Keratinocyte (primary cell): ENCODE measurements at regions not wholly inside any gene's neighbourhood (a gene's known extent, or its start where the extent isn't known, plus 50 kb on each side); places are given as distances from the start of the nearest gene placed in this dataset.

Experiments
- DNase-seq: peaks from one replicate; pipeline ENCODE4 v3.0.0-alpha.2; 2011; ENCODE audit warnings: low read depth, missing footprints, low spot score
- FAIRE-seq: peaks from 2 replicates; lab custom pipeline; 2011; peaks lifted over from hg19 to GRCh38; lab: Jason Lieb, UNC
- H2AFZ ChIP-seq: 2 replicates; pipeline ENCODE4 v1.6.0; 2012; ENCODE audit warnings: low read length, control low read depth, inconsistent platforms; ENCODE audit not compliant: control insufficient read depth
- H3K27ac ChIP-seq: 2 replicates; pipeline ENCODE4 v1.5.1; 2011; ENCODE audit warnings: low read length; ENCODE audit not compliant: control insufficient read depth, insufficient read depth
- H3K27me3 ChIP-seq: 3 replicates; pipeline ENCODE4 v1.6.0; 2011; ENCODE audit warnings: low read length; ENCODE audit not compliant: control insufficient read depth, insufficient read depth; ENCODE audit errors: extremely low read depth
- H3K36me3 ChIP-seq, 2 experiments: 2 replicates in 1 of 2; 3 replicates in 1 of 2; pipeline ENCODE4 v1.5.1; 2011; ENCODE audit warnings: low read length in 2 of 2, mild to moderate bottlenecking in 1 of 2; ENCODE audit not compliant: control insufficient read depth in 2 of 2, insufficient read depth in 2 of 2; ENCODE audit errors: extremely low read depth in 1 of 2
- H3K4me1 ChIP-seq: 3 replicates; pipeline ENCODE4 v1.5.1; 2011; ENCODE audit warnings: low read length; ENCODE audit not compliant: control insufficient read depth, insufficient read depth; ENCODE audit errors: extremely low read depth
- H3K4me2 ChIP-seq: 3 replicates; pipeline ENCODE4 v1.6.0; 2011; ENCODE audit warnings: low read depth, low read length; ENCODE audit not compliant: control insufficient read depth, insufficient read depth; ENCODE audit errors: extremely low read depth
- H3K4me3 ChIP-seq, 3 experiments: fragments of 200-600 bp in 1 of 3; sonication (generic) in 1 of 3; 2 replicates in 2 of 3; 3 replicates in 1 of 3; pipeline ENCODE4 v1.5.1; 2011 to 2016; ENCODE audit warnings: low read length in 3 of 3, mild to moderate bottlenecking in 3 of 3, control low read depth in 2 of 3, inconsistent platforms in 1 of 3, low read depth in 1 of 3, mixed read lengths in 1 of 3, mixed run types in 1 of 3, moderate library complexity in 1 of 3; ENCODE audit not compliant: control insufficient read depth in 2 of 3, insufficient read depth in 2 of 3; ENCODE audit errors: extremely low read depth in 1 of 3
- H3K79me2 ChIP-seq: 2 replicates; pipeline ENCODE4 v1.6.0; 2012; ENCODE audit warnings: low read length; ENCODE audit not compliant: control insufficient read depth, insufficient read depth
- H3K9ac ChIP-seq: 3 replicates; pipeline ENCODE4 v1.6.0; 2011; ENCODE audit warnings: low read length; ENCODE audit not compliant: control insufficient read depth, insufficient read depth; ENCODE audit errors: extremely low read depth
- H3K9me1 ChIP-seq: 3 replicates; pipeline ENCODE4 v1.6.0; 2011; ENCODE audit warnings: low read length; ENCODE audit not compliant: control insufficient read depth, insufficient read depth; ENCODE audit errors: extremely low read depth
- H3K9me3 ChIP-seq: 2 replicates; pipeline ENCODE4 v1.5.1; 2012; ENCODE audit warnings: low read depth, low read length; ENCODE audit not compliant: control insufficient read depth
- H4K20me1 ChIP-seq: 3 replicates; pipeline ENCODE4 v1.6.0; 2011; ENCODE audit warnings: low read length; ENCODE audit not compliant: control insufficient read depth, insufficient read depth; ENCODE audit errors: extremely low read depth
- CTCF ChIP-seq, 3 experiments: IDR thresholded peaks in 1 of 3; conservative IDR thresholded peaks in 1 of 3; optimal IDR thresholded peaks in 1 of 3; 2 replicates in 2 of 3; 3 replicates in 1 of 3; pipeline versions ENCODE3 to v1.5.1; 2011; ENCODE audit warnings: low read length in 3 of 3, mild to moderate bottlenecking in 3 of 3, moderate library complexity in 2 of 3, control low read depth in 1 of 3, inconsistent platforms in 1 of 3; ENCODE audit not compliant: insufficient read depth in 2 of 3; ENCODE audit errors: extremely low read depth in 1 of 3
- EZH2 ChIP-seq: IDR thresholded peaks from one replicate; pipeline ENCODE4 v1.6.1; 2012; ENCODE audit warnings: inconsistent platforms, mild to moderate bottlenecking, low read length, moderate library complexity
- dilution Hi-C: fragments of 300-500 bp; cut with MboI; formaldehyde crosslinking; loops from one replicate; pipeline ENCODE4 v1.7.0; 2020; ENCODE audit warnings: low sequenced_read_pairs; ENCODE audit not compliant: extremely low pct_ligation_motif_present

DNA sequence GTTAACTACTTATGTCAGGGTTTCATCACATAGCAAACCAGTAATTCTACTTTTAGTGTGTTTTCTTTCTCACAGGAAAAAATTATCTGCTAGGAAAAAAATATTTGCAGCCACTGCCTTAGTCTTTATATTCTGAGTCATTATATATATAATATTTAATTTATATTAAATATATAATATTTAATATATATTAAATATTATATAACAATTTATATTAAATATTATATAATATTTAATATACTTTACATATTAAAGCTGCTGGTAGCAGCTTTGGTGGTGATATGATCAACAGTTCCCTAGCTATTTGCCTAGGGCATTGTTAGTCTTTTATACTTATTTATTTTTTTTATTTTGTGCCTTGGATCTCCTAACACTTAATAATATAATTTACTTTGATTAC, 381.6 kb downstream of the STIM2 start:
- no peaks in the 10 kb centered on the region for H3K27me3 ChIP-seq
- no peak overlapping the region for H3K4me2 ChIP-seq

GRCh38 chr4:27245216-27245615, 384.6 kb downstream of the STIM2 start:
- no peak overlapping the region for H3K4me3 ChIP-seq
- no peaks in the 10 kb centered on the region for H3K4me1 ChIP-seq
- no peaks in the 10 kb centered on the region for H3K36me3 ChIP-seq
- no peaks in the 10 kb centered on the region for H3K9me1 ChIP-seq
- dilution Hi-C loops = no loop called here
- no peaks in the 10 kb centered on the region for H3K79me2 ChIP-seq
- TF ChIP-seq CTCF (optimal IDR thresholded peaks at IDR 0.05 in 1 of 3, IDR thresholded peaks at IDR 0.05 in 1 of 3, conservative IDR thresholded peaks at IDR 0.05 in 1 of 3; ENCODE audit: extremely low read depth in 1 of 3, insufficient read depth in 2 of 3, low read length in 3 of 3) (no peak), EZH2 (no peak)
- FAIRE-seq = no peak
- DNase-seq = no peak
- H3K9ac ChIP-seq = no peak overlapping the region
- H2AFZ ChIP-seq = no peak overlapping the region
- H3K4me2 ChIP-seq = no peak overlapping the region
- no peaks in the 10 kb centered on the region for H3K9me3 ChIP-seq
- no peak overlapping the region for H3K27ac ChIP-seq
- H4K20me1 ChIP-seq = no peaks in the 10 kb centered on the region
- H3K27me3 ChIP-seq = no peaks in the 10 kb centered on the region

More for the DNA sequence above, 381.6 kb downstream of the STIM2 start:
- FAIRE-seq = no peak
- no peaks in the 10 kb centered on the region for H3K9me1 ChIP-seq
- no peaks in the 10 kb centered on the region for H4K20me1 ChIP-seq
- H3K9ac ChIP-seq = no peak overlapping the region
- no peaks in the 10 kb centered on the region for H3K4me1 ChIP-seq
- H2AFZ ChIP-seq = no peak overlapping the region
- no peak overlapping the region for H3K27ac ChIP-seq
- TF ChIP-seq CTCF (optimal IDR thresholded peaks at IDR 0.05 in 1 of 3, IDR thresholded peaks at IDR 0.05 in 1 of 3, conservative IDR thresholded peaks at IDR 0.05 in 1 of 3; ENCODE audit: extremely low read depth in 1 of 3, insufficient read depth in 2 of 3, low read length in 3 of 3) = no peak
- TF ChIP-seq EZH2 = no peak
- no peaks in the 10 kb centered on the region for H3K79me2 ChIP-seq
- dilution Hi-C loops = no loop called here
- no peak for DNase-seq
- H3K4me3 ChIP-seq = no peak overlapping the region
- no peaks in the 10 kb centered on the region for H3K9me3 ChIP-seq
- no peaks in the 10 kb centered on the region for H3K36me3 ChIP-seq
